ENCODE measurements at regions not wholly inside any gene's neighbourhood (a gene's known extent, or its start where the extent isn't known, plus 50 kb on each side); places are given as distances from the start of the nearest gene placed in this dataset.

- H3K27me3 Mint-ChIP-seq (ENCODE audit: low read depth in 2 of 2): peaks cover 0 to 10% of the 10 kb centered on the region in 2 donors
- Histone ChIP-seq H3K36me3 (ENCODE audit: control insufficient read depth, insufficient read depth, low read length) (no peaks in the 10 kb centered on the region), H3K9me3 (ENCODE audit: control insufficient read depth, insufficient read depth, low read length) (no peaks in the 10 kb centered on the region), H3K27me3 (ENCODE audit: control insufficient read depth, insufficient read depth, low read length) (no peaks in the 10 kb centered on the region), H3K4me3 (ENCODE audit: low read length) (no peak overlapping the region), H3K4me1 (ENCODE audit: control insufficient read depth, insufficient read depth, low read length) (no peaks in the 10 kb centered on the region), H3K27ac (ENCODE audit: low read length) (no peak overlapping the region)
- ATAC-seq (no peak), DNase-seq (no peak)
- intact Hi-C loops (cut with micrococcal nuclease): no loop called here
- no peak for TF ChIP-seq CTCF (IDR thresholded peaks at IDR 0.05)
- no peak overlapping the region for H3K27ac Mint-ChIP-seq
- H3K4me3 Mint-ChIP-seq: no peak overlapping the region
- no peaks in the 10 kb centered on the region for H3K36me3 Mint-ChIP-seq
- H3K9me3 Mint-ChIP-seq: no peaks in the 10 kb centered on the region
- no peaks in the 10 kb centered on the region for H3K4me1 Mint-ChIP-seq
- 89% methylated on average over 4 of the region's 4 CpGs for WGBS (ENCODE audit: insufficient coverage)
Observed at GRCh38 chr6:37113976-37114375, 56.0 kb upstream of the PIM1 start.

GRCh38 chr6:37114612-37115011 lies 55.3 kb upstream of the PIM1 start:
- Mint-ChIP-seq H3K27me3 (ENCODE audit: low read depth in 2 of 2) (peaks cover 0 to 10% of the 10 kb centered on the region in 2 donors), H3K4me1 (no peaks in the 10 kb centered on the region), H3K9me3 (no peaks in the 10 kb centered on the region), H3K36me3 (no peaks in the 10 kb centered on the region), H3K4me3 (no peak overlapping the region), H3K27ac (no peak overlapping the region)
- Histone ChIP-seq H3K27ac (ENCODE audit: low read length) (no peak overlapping the region), H3K27me3 (ENCODE audit: control insufficient read depth, insufficient read depth, low read length) (no peaks in the 10 kb centered on the region), H3K4me1 (ENCODE audit: control insufficient read depth, insufficient read depth, low read length) (no peaks in the 10 kb centered on the region), H3K9me3 (ENCODE audit: control insufficient read depth, insufficient read depth, low read length) (no peaks in the 10 kb centered on the region), H3K4me3 (ENCODE audit: low read length) (no peak overlapping the region), H3K36me3 (ENCODE audit: control insufficient read depth, insufficient read depth, low read length) (no peaks in the 10 kb centered on the region)
- ATAC-seq (no peak), DNase-seq (no peak)
- no peak for TF ChIP-seq CTCF (IDR thresholded peaks at IDR 0.05)
- WGBS (ENCODE audit: insufficient coverage): 97% methylated on average over 2 of the region's 4 CpGs
- intact Hi-C loops (cut with micrococcal nuclease): no loop called here

GRCh38 chr6:37115236-37115895 lies 54.6 kb upstream of the PIM1 start:
- H3K27ac ChIP-seq (ENCODE audit: low read length): no peak overlapping the region

More at GRCh38 chr6:37115236-37115895, 54.6 kb upstream of the PIM1 start:
- no peak overlapping the region for H3K4me3 ChIP-seq (ENCODE audit: low read length)
- H3K27me3 ChIP-seq (ENCODE audit: control insufficient read depth, insufficient read depth, low read length): no peaks in the 10 kb centered on the region
- H3K9me3 ChIP-seq (ENCODE audit: control insufficient read depth, insufficient read depth, low read length): no peaks in the 10 kb centered on the region
- H3K36me3 Mint-ChIP-seq: no peaks in the 10 kb centered on the region
- no peak overlapping the region for H3K4me3 Mint-ChIP-seq
- ATAC-seq: no peak
- H3K36me3 ChIP-seq (ENCODE audit: control insufficient read depth, insufficient read depth, low read length): no peaks in the 10 kb centered on the region
- H3K27ac Mint-ChIP-seq: no peak overlapping the region
- no peaks in the 10 kb centered on the region for H3K9me3 Mint-ChIP-seq
- intact Hi-C loops (cut with micrococcal nuclease): no loop called here
- WGBS (ENCODE audit: insufficient coverage): 73% methylated on average over 9 of the region's 10 CpGs
- no peaks in the 10 kb centered on the region for H3K4me1 Mint-ChIP-seq
- H3K4me1 ChIP-seq (ENCODE audit: control insufficient read depth, insufficient read depth, low read length): no peaks in the 10 kb centered on the region
- DNase-seq: no peak
- H3K27me3 Mint-ChIP-seq (ENCODE audit: low read depth in 2 of 2): peaks cover 0 to 10% of the 10 kb centered on the region in 2 donors
- no peak for TF ChIP-seq CTCF (IDR thresholded peaks at IDR 0.05)
